ENCODE measurements at regions not wholly inside any gene's neighbourhood (a gene's known extent, or its start where the extent isn't known, plus 50 kb on each side); places are given as distances from the start of the nearest gene placed in this dataset.

GRCh38 chr2:5782103-5782502, 89.9 kb downstream of the SOX11 start:
- H3K9me3 Mint-ChIP-seq (ENCODE audit: low read depth) = peaks cover 4% of the 10 kb centered on the region
- no peak overlapping the region for H3K4me3 Mint-ChIP-seq (ENCODE audit: unreplicated experiment)
- TF ChIP-seq CTCF (IDR thresholded peaks at IDR 0.05) = no peak
- H3K27me3 Mint-ChIP-seq (ENCODE audit: low read depth) = no peaks in the 10 kb centered on the region
- no peaks in the 10 kb centered on the region for H3K36me3 Mint-ChIP-seq (ENCODE audit: low read depth)
- H3K27ac Mint-ChIP-seq (ENCODE audit: unreplicated experiment) = no peak overlapping the region
- no peak for DNase-seq (ENCODE audit: low spot score)
- H3K4me1 Mint-ChIP-seq (ENCODE audit: low read depth) = peaks cover 8% of the 10 kb centered on the region

- no peak for DNase-seq (ENCODE audit: low spot score)
- Mint-ChIP-seq H3K4me3 (ENCODE audit: unreplicated experiment) (no peak overlapping the region), H3K9me3 (ENCODE audit: low read depth) (peaks cover 22% of the 10 kb centered on the region), H3K4me1 (ENCODE audit: low read depth) (no peaks in the 10 kb centered on the region), H3K27ac (ENCODE audit: unreplicated experiment) (no peak overlapping the region), H3K36me3 (ENCODE audit: low read depth) (peaks cover 3% of the 10 kb centered on the region), H3K27me3 (ENCODE audit: low read depth) (no peaks in the 10 kb centered on the region)
- no peak for TF ChIP-seq CTCF (IDR thresholded peaks at IDR 0.05)
These were observed 96.3 kb downstream of the SOX11 start for GRCh38 chr2:5788447-5788846.

DNA sequence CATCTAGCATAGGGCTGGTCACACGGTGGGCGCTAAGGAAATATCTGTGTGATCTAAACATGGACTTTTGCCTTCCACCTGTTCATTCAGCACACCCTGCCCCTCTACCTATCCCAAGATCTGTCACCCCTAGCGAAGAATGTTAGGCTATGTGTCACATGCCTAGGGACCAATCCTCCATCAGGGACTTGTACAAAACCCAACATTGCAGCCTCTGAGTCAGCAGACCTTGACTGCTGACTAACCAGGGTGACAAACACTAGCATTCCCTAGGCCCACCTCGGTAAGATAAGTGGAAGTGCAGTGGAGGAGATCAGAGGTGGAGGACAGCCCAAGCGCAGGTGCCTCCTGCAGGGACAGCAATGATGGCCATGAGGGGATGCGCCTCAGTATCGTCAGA, 99.2 kb downstream of the SOX11 start:
- no peak for TF ChIP-seq CTCF (IDR thresholded peaks at IDR 0.05)
- no peak for DNase-seq (ENCODE audit: low spot score)
- H3K27me3 Mint-ChIP-seq (ENCODE audit: low read depth) = no peaks in the 10 kb centered on the region
- H3K9me3 Mint-ChIP-seq (ENCODE audit: low read depth) = peaks cover 18% of the 10 kb centered on the region
- H3K27ac Mint-ChIP-seq (ENCODE audit: unreplicated experiment) = no peak overlapping the region
- H3K36me3 Mint-ChIP-seq (ENCODE audit: low read depth) = peaks cover 3% of the 10 kb centered on the region
- no peak overlapping the region for H3K4me3 Mint-ChIP-seq (ENCODE audit: unreplicated experiment)
- no peaks in the 10 kb centered on the region for H3K4me1 Mint-ChIP-seq (ENCODE audit: low read depth)

DNA sequence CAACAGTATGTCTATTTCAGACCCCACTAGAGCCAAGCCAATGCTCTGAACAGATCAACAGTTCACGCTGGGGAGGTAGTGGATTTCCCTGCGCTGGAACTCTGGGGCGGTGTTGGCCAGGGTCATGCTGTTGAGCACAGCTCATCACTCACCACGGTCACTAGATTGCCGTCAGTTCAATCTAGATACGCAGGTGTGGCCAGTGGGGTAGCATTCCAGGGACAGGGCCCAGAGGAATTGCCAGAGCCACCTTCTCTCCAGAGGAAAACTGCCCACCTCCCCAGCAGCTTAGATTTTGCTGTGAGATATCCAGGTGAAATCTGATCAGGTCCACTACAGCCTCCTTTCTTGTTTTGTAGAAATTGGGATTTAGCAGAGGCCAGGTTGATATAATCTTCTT, 101.8 kb downstream of the SOX11 start:
- H3K36me3 Mint-ChIP-seq (ENCODE audit: low read depth) = peaks cover 2% of the 10 kb centered on the region
- no peak for DNase-seq (ENCODE audit: low spot score)
- TF ChIP-seq CTCF (IDR thresholded peaks at IDR 0.05) = no peak
- peaks cover 10% of the 10 kb centered on the region for H3K9me3 Mint-ChIP-seq (ENCODE audit: low read depth)
- no peak overlapping the region for H3K4me3 Mint-ChIP-seq (ENCODE audit: unreplicated experiment)
- H3K27ac Mint-ChIP-seq (ENCODE audit: unreplicated experiment) = no peak overlapping the region
- H3K27me3 Mint-ChIP-seq (ENCODE audit: low read depth) = no peaks in the 10 kb centered on the region
- H3K4me1 Mint-ChIP-seq (ENCODE audit: low read depth) = no peaks in the 10 kb centered on the region

DNA sequence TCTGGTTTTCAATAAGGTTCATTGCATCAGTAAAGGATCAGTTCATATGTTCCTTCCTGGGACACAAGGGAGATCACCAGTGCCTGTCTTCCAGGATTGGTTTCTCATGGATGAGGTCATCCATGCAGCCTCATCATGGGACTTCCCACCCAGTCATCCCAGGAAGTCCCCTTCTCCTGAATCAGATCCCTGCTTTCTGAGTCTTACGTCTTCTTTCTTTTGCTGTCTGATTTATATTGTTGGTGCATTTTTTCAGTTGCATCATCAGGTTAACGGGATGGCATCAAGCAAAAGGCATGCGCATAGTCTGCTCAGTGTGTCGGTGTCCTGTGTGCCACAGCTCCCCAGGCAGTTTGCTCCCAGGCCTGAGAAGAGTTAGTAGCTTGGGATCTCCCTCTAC, 105.9 kb downstream of the SOX11 start:
- peaks cover 6% of the 10 kb centered on the region for H3K36me3 Mint-ChIP-seq (ENCODE audit: low read depth)
- no peaks in the 10 kb centered on the region for H3K27me3 Mint-ChIP-seq (ENCODE audit: low read depth)
- H3K9me3 Mint-ChIP-seq (ENCODE audit: low read depth) = peaks cover 11% of the 10 kb centered on the region
- no peak overlapping the region for H3K27ac Mint-ChIP-seq (ENCODE audit: unreplicated experiment)
- TF ChIP-seq CTCF (IDR thresholded peaks at IDR 0.05) = no peak
- H3K4me1 Mint-ChIP-seq (ENCODE audit: low read depth) = peaks cover under 1% of the 10 kb centered on the region
- H3K4me3 Mint-ChIP-seq (ENCODE audit: unreplicated experiment) = no peak overlapping the region
- no peak for DNase-seq (ENCODE audit: low spot score)

Measured in chondrocyte (in vitro differentiated cells).